ENCODE measurements at regions not wholly inside any gene's neighbourhood (a gene's known extent, or its start where the extent isn't known, plus 50 kb on each side); places are given as distances from the start of the nearest gene placed in this dataset.
"Not testable (repeated sequence)": the region's sequence is repeated elsewhere in the genome, so short reads cannot be mapped to it uniquely, and the experiment has no call there.

- Histone ChIP-seq H3K27ac (no peak overlapping the region), H3K4me3 (no peak overlapping the region), H3K9me3 (replicated peaks) (no peaks in the 10 kb centered on the region), H3K4me1 (peaks cover 18% of the 10 kb centered on the region), H3K27me3 (no peaks in the 10 kb centered on the region), H3K36me3 (no peaks in the 10 kb centered on the region)
- no peak for DNase-seq
Observed at GRCh38 chr11:41519696-41520095, 60.2 kb upstream of the LRRC4C start.

- Histone ChIP-seq H3K4me1 (peaks cover 14% of the 10 kb centered on the region), H3K27me3 (no peaks in the 10 kb centered on the region), H3K4me3 (no peak overlapping the region), H3K27ac (no peak overlapping the region), H3K36me3 (no peaks in the 10 kb centered on the region), H3K9me3 (replicated peaks) (no peaks in the 10 kb centered on the region)
- peak in 1 of 2 experiments; percentile 3 for DNase-seq
Observed at GRCh38 chr11:41522391-41522790, 62.9 kb upstream of the LRRC4C start.

- no peak overlapping the region for H3K4me3 ChIP-seq
- no peaks in the 10 kb centered on the region for H3K36me3 ChIP-seq
- peaks cover 7% of the 10 kb centered on the region for H3K4me1 ChIP-seq
- DNase-seq: peak in 1 of 2 experiments; percentile 2
- no peak overlapping the region for H3K27ac ChIP-seq
- no peaks in the 10 kb centered on the region for H3K9me3 ChIP-seq (replicated peaks)
- H3K27me3 ChIP-seq: no peaks in the 10 kb centered on the region
Observed at GRCh38 chr11:41522899-41523672, 63.6 kb upstream of the LRRC4C start.

- no peaks in the 10 kb centered on the region for H3K4me1 ChIP-seq
- H3K4me3 ChIP-seq: no peak overlapping the region
- no peaks in the 10 kb centered on the region for H3K27me3 ChIP-seq
- H3K9me3 ChIP-seq (replicated peaks): no peaks in the 10 kb centered on the region
- H3K36me3 ChIP-seq: no peaks in the 10 kb centered on the region
- DNase-seq: no peak
- no peak overlapping the region for H3K27ac ChIP-seq
Observed at GRCh38 chr11:41527530-41527929, 68.1 kb upstream of the LRRC4C start.

- no peak for DNase-seq
- Histone ChIP-seq H3K4me1 (no peaks in the 10 kb centered on the region), H3K9me3 (replicated peaks) (no peaks in the 10 kb centered on the region), H3K4me3 (no peak overlapping the region), H3K27ac (no peak overlapping the region), H3K36me3 (no peaks in the 10 kb centered on the region), H3K27me3 (no peaks in the 10 kb centered on the region)
Observed at GRCh38 chr11:41532413-41532812, 73.0 kb upstream of the LRRC4C start.

GRCh38 chr11:41533761-41534160 is 74.3 kb upstream of the LRRC4C start:
- H3K27me3 ChIP-seq: no peaks in the 10 kb centered on the region
- H3K27ac ChIP-seq: no peak overlapping the region
- H3K4me3 ChIP-seq: no peak overlapping the region
- H3K36me3 ChIP-seq: no peaks in the 10 kb centered on the region
- H3K9me3 ChIP-seq (replicated peaks): no peaks in the 10 kb centered on the region
- no peak for DNase-seq
- no peaks in the 10 kb centered on the region for H3K4me1 ChIP-seq

GRCh38 chr11:41534391-41534790 is 74.9 kb upstream of the LRRC4C start:
- Histone ChIP-seq H3K9me3 (replicated peaks) (no peaks in the 10 kb centered on the region), H3K27ac (no peak overlapping the region), H3K4me1 (no peaks in the 10 kb centered on the region), H3K4me3 (no peak overlapping the region), H3K36me3 (no peaks in the 10 kb centered on the region), H3K27me3 (no peaks in the 10 kb centered on the region)
- no peak for DNase-seq

GRCh38 chr11:41534861-41535260 is 75.4 kb upstream of the LRRC4C start:
- no peak overlapping the region for H3K27ac ChIP-seq
- H3K4me3 ChIP-seq: no peak overlapping the region
- H3K4me1 ChIP-seq: no peaks in the 10 kb centered on the region
- DNase-seq: no peak
- no peaks in the 10 kb centered on the region for H3K9me3 ChIP-seq (replicated peaks)
- no peaks in the 10 kb centered on the region for H3K36me3 ChIP-seq
- no peaks in the 10 kb centered on the region for H3K27me3 ChIP-seq

- Histone ChIP-seq H3K4me1 (no peaks in the 10 kb centered on the region), H3K27me3 (no peaks in the 10 kb centered on the region), H3K36me3 (no peaks in the 10 kb centered on the region), H3K27ac (no peak overlapping the region), H3K4me3 (no peak overlapping the region), H3K9me3 (replicated peaks) (no peaks in the 10 kb centered on the region)
- no peak for DNase-seq
Observed at GRCh38 chr11:41536021-41536568, 76.6 kb upstream of the LRRC4C start.

- DNase-seq; H3K27ac ChIP-seq; H3K4me3 ChIP-seq; H3K27me3 ChIP-seq; H3K4me1 ChIP-seq; H3K9me3 ChIP-seq (replicated peaks); H3K36me3 ChIP-seq: not testable (repeated sequence)
Observed at GRCh38 chr11:41544902-41545301, 85.5 kb upstream of the LRRC4C start.

GRCh38 chr11:41578421-41579051 is 119.1 kb upstream of the LRRC4C start:
- Histone ChIP-seq H3K27ac (no peak overlapping the region), H3K36me3 (no peaks in the 10 kb centered on the region), H3K4me3 (no peak overlapping the region), H3K9me3 (replicated peaks) (no peaks in the 10 kb centered on the region), H3K27me3 (peaks cover 4% of the 10 kb centered on the region), H3K4me1 (no peaks in the 10 kb centered on the region)
- no peak for DNase-seq

- no peak for DNase-seq
- Histone ChIP-seq H3K36me3 (no peaks in the 10 kb centered on the region), H3K27ac (no peak overlapping the region), H3K4me3 (no peak overlapping the region), H3K27me3 (peaks cover 4% of the 10 kb centered on the region), H3K9me3 (replicated peaks) (no peaks in the 10 kb centered on the region), H3K4me1 (no peaks in the 10 kb centered on the region)
Observed at GRCh38 chr11:41579546-41579945, 120.1 kb upstream of the LRRC4C start.

- H3K36me3 ChIP-seq: no peaks in the 10 kb centered on the region
- no peak overlapping the region for H3K27ac ChIP-seq
- H3K9me3 ChIP-seq (replicated peaks): no peaks in the 10 kb centered on the region
- no peak overlapping the region for H3K4me3 ChIP-seq
- H3K27me3 ChIP-seq: no peaks in the 10 kb centered on the region
- H3K4me1 ChIP-seq: no peaks in the 10 kb centered on the region
- no peak for DNase-seq
Observed at GRCh38 chr11:41609511-41609910, 150.1 kb upstream of the LRRC4C start.

- Histone ChIP-seq H3K36me3 (no peaks in the 10 kb centered on the region), H3K27me3 (no peaks in the 10 kb centered on the region), H3K4me1 (no peaks in the 10 kb centered on the region), H3K9me3 (replicated peaks) (no peaks in the 10 kb centered on the region), H3K4me3 (no peak overlapping the region), H3K27ac (no peak overlapping the region)
- DNase-seq: peak in 1 of 2 experiments; percentile 9
Observed at GRCh38 chr11:41612415-41612814, 153.0 kb upstream of the LRRC4C start.

GRCh38 chr11:41613326-41613725 is 153.9 kb upstream of the LRRC4C start:
- Histone ChIP-seq H3K4me3 (no peak overlapping the region), H3K27ac (no peak overlapping the region), H3K36me3 (no peaks in the 10 kb centered on the region), H3K4me1 (no peaks in the 10 kb centered on the region), H3K27me3 (no peaks in the 10 kb centered on the region), H3K9me3 (replicated peaks) (no peaks in the 10 kb centered on the region)
- DNase-seq: no peak
